ENCODE measurements at regions not wholly inside any gene's neighbourhood (a gene's known extent, or its start where the extent isn't known, plus 50 kb on each side); places are given as distances from the start of the nearest gene placed in this dataset.
A peak's percentile ranks its signal among the peaks of the same experiment; 100 is the strongest.

GRCh38 chr7:67620216-67620933 lies 623.7 kb downstream of the TYW1 start:
- Histone ChIP-seq H3K9me2 (replicated peaks; ENCODE audit: control insufficient read depth, low read length) (no peaks in the 10 kb centered on the region), H3F3A (ENCODE audit: control insufficient read depth, insufficient read depth) (no peaks in the 10 kb centered on the region), H3K4me2 (ENCODE audit: low read length) (no peak overlapping the region), H3K36me3 (ENCODE audit: control insufficient read depth, low read length) (no peaks in the 10 kb centered on the region), H3K9me3 (ENCODE audit: control insufficient read depth, insufficient read depth, low read length) (no peaks in the 10 kb centered on the region), H4K20me1 (ENCODE audit: control insufficient read depth, insufficient read depth, low read depth, low read length) (no peaks in the 10 kb centered on the region), H3K79me2 (ENCODE audit: control insufficient read depth, low read length) (no peaks in the 10 kb centered on the region), H3K4me1 (ENCODE audit: control insufficient read depth, low read length) (no peaks in the 10 kb centered on the region), H3K27ac (ENCODE audit: low read depth, low read length) (no peak overlapping the region), H3K4me3 (ENCODE audit: low read length) (no peak overlapping the region), H3K27me3 (ENCODE audit: control insufficient read depth, low read length) (no peaks in the 10 kb centered on the region)
- TF ChIP-seq CTCF (IDR thresholded peaks at IDR 0.05; ENCODE audit: low read depth, low read length, poor library complexity, severe bottlenecking) (no peak), EZH2phosphoT487 (IDR thresholded peaks at IDR 0.05; ENCODE audit: borderline replicate concordance, low read length) (no peak)

- Histone ChIP-seq H3K79me2 (ENCODE audit: control insufficient read depth, low read length) (no peaks in the 10 kb centered on the region), H4K20me1 (ENCODE audit: control insufficient read depth, insufficient read depth, low read depth, low read length) (no peaks in the 10 kb centered on the region), H3K9me3 (ENCODE audit: control insufficient read depth, insufficient read depth, low read length) (no peaks in the 10 kb centered on the region), H3K4me2 (ENCODE audit: low read length) (no peak overlapping the region), H3F3A (ENCODE audit: control insufficient read depth, insufficient read depth) (no peaks in the 10 kb centered on the region), H3K9me2 (replicated peaks; ENCODE audit: control insufficient read depth, low read length) (no peaks in the 10 kb centered on the region), H3K27ac (ENCODE audit: low read depth, low read length) (no peak overlapping the region), H3K4me1 (ENCODE audit: control insufficient read depth, low read length) (no peaks in the 10 kb centered on the region), H3K36me3 (ENCODE audit: control insufficient read depth, low read length) (no peaks in the 10 kb centered on the region), H3K27me3 (ENCODE audit: control insufficient read depth, low read length) (no peaks in the 10 kb centered on the region), H3K4me3 (ENCODE audit: low read length) (no peak overlapping the region)
- TF ChIP-seq CTCF (IDR thresholded peaks at IDR 0.05; ENCODE audit: low read depth, low read length, poor library complexity, severe bottlenecking) (no peak), EZH2phosphoT487 (IDR thresholded peaks at IDR 0.05; ENCODE audit: borderline replicate concordance, low read length) (no peak)
Measured at GRCh38 chr7:67621704-67622103, 625.1 kb downstream of the TYW1 start.

- H3K9me2 ChIP-seq (replicated peaks; ENCODE audit: control insufficient read depth, low read length), result no peaks in the 10 kb centered on the region
- no peaks in the 10 kb centered on the region for H3K36me3 ChIP-seq (ENCODE audit: control insufficient read depth, low read length)
- H3K4me3 ChIP-seq (ENCODE audit: low read length), result no peak overlapping the region
- no peaks in the 10 kb centered on the region for H3K9me3 ChIP-seq (ENCODE audit: control insufficient read depth, insufficient read depth, low read length)
- no peak overlapping the region for H3K4me2 ChIP-seq (ENCODE audit: low read length)
- no peaks in the 10 kb centered on the region for H3F3A ChIP-seq (ENCODE audit: control insufficient read depth, insufficient read depth)
- H3K27me3 ChIP-seq (ENCODE audit: control insufficient read depth, low read length), result no peaks in the 10 kb centered on the region
- no peak overlapping the region for H3K27ac ChIP-seq (ENCODE audit: low read depth, low read length)
- TF ChIP-seq EZH2phosphoT487 (IDR thresholded peaks at IDR 0.05; ENCODE audit: borderline replicate concordance, low read length) (no peak), CTCF (IDR thresholded peaks at IDR 0.05; ENCODE audit: low read depth, low read length, poor library complexity, severe bottlenecking) (peak; percentile 98)
- H3K79me2 ChIP-seq (ENCODE audit: control insufficient read depth, low read length), result no peaks in the 10 kb centered on the region
- no peaks in the 10 kb centered on the region for H3K4me1 ChIP-seq (ENCODE audit: control insufficient read depth, low read length)
- no peaks in the 10 kb centered on the region for H4K20me1 ChIP-seq (ENCODE audit: control insufficient read depth, insufficient read depth, low read depth, low read length)
Measured at GRCh38 chr7:67625257-67625737, 628.7 kb downstream of the TYW1 start.

All from DOHH2 (cell line).